ENCODE measurements at regions not wholly inside any gene's neighbourhood (a gene's known extent, or its start where the extent isn't known, plus 50 kb on each side); places are given as distances from the start of the nearest gene placed in this dataset.

DNA sequence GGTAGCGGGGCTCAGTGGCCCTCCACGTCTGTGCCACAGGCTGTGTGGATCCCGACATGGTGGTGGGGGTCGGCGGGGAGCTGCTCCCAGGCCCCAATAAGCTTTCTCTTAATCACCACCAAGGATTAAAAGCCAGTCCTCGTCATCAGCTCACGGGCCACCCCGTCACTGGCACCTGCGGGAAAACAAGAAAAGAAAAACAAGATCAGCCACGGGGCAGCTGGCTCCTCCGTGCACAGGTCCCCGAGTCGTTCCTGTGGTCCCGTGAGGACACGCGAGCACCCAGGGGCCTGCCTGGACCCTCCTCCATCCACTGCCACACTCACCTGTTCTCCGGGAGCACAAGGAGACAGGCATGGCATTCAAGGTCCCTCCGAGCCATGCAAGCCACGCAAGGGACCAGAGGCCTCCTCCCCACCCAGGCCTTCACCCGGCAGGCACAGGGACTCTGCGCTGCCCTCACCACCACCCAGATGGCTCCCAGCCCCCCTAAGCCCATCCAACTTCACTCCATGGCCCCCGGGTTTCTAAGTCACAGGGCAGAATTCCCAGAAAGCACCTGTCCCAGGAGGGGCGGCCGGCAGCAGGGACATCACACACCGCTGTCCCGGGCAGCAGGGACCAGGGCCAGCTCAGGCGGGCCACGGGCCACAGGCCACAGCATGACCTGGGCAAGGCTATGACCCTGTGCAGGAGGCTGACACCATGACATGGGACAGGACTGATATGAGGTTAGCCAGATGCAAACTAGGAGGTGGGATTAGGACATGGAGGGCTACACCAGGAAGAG, 72.0 kb downstream of the NCOR2 start (continued):
- TF ChIP-seq, protein P1, sequence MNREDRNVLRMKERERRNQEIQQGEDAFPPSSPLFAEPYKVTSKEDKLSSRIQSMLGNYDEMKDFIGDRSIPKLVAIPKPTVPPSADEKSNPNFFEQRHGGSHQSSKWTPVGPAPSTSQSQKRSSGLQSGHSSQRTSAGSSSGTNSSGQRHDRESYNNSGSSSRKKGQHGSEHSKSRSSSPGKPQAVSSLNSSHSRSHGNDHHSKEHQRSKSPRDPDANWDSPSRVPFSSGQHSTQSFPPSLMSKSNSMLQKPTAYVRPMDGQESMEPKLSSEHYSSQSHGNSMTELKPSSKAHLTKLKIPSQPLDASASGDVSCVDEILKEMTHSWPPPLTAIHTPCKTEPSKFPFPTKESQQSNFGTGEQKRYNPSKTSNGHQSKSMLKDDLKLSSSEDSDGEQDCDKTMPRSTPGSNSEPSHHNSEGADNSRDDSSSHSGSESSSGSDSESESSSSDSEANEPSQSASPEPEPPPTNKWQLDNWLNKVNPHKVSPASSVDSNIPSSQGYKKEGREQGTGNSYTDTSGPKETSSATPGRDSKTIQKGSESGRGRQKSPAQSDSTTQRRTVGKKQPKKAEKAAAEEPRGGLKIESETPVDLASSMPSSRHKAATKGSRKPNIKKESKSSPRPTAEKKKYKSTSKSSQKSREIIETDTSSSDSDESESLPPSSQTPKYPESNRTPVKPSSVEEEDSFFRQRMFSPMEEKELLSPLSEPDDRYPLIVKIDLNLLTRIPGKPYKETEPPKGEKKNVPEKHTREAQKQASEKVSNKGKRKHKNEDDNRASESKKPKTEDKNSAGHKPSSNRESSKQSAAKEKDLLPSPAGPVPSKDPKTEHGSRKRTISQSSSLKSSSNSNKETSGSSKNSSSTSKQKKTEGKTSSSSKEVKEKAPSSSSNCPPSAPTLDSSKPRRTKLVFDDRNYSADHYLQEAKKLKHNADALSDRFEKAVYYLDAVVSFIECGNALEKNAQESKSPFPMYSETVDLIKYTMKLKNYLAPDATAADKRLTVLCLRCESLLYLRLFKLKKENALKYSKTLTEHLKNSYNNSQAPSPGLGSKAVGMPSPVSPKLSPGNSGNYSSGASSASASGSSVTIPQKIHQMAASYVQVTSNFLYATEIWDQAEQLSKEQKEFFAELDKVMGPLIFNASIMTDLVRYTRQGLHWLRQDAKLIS (CRISPR knock-in tag; IDR thresholded peaks at IDR 0.05; ENCODE audit: borderline replicate concordance), result no peak
- TF ChIP-seq FOXK1 (CRISPR knock-in tag; IDR thresholded peaks at IDR 0.05) (no peak), ZNF219 (CRISPR knock-in tag; IDR thresholded peaks at IDR 0.05; ENCODE audit: borderline replicate concordance) (no peak), ATF1 (CRISPR knock-in tag; IDR thresholded peaks at IDR 0.05) (no peak), MYBL2 (CRISPR knock-in tag; IDR thresholded peaks at IDR 0.05) (no peak), RELA (CRISPR knock-in tag; IDR thresholded peaks at IDR 0.05; ENCODE audit: borderline replicate concordance) (no peak), TEAD4 (CRISPR knock-in tag; IDR thresholded peaks at IDR 0.05) (no peak), ETV6 (CRISPR knock-in tag; IDR thresholded peaks at IDR 0.05) (no peak), TCF7 (CRISPR knock-in tag; IDR thresholded peaks at IDR 0.05; ENCODE audit: low read depth) (no peak), KAT7 (CRISPR knock-in tag; IDR thresholded peaks at IDR 0.05; ENCODE audit: borderline replicate concordance) (no peak)
- TF ChIP-seq, protein P2, sequence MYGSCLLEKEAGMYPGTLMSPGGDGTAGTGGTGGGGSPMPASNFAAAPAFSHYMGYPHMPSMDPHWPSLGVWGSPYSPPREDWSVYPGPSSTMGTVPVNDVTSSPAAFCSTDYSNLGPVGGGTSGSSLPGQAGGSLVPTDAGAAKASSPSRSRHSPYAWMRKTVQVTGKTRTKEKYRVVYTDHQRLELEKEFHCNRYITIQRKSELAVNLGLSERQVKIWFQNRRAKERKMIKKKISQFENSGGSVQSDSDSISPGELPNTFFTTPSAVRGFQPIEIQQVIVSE (CRISPR knock-in tag; IDR thresholded peaks at IDR 0.05; ENCODE audit: borderline replicate concordance), result no peak
- TF ChIP-seq, protein P3, sequence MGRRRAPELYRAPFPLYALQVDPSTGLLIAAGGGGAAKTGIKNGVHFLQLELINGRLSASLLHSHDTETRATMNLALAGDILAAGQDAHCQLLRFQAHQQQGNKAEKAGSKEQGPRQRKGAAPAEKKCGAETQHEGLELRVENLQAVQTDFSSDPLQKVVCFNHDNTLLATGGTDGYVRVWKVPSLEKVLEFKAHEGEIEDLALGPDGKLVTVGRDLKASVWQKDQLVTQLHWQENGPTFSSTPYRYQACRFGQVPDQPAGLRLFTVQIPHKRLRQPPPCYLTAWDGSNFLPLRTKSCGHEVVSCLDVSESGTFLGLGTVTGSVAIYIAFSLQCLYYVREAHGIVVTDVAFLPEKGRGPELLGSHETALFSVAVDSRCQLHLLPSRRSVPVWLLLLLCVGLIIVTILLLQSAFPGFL (CRISPR knock-in tag; IDR thresholded peaks at IDR 0.05; ENCODE audit: borderline replicate concordance), result no peak
- TF ChIP-seq, protein P4, sequence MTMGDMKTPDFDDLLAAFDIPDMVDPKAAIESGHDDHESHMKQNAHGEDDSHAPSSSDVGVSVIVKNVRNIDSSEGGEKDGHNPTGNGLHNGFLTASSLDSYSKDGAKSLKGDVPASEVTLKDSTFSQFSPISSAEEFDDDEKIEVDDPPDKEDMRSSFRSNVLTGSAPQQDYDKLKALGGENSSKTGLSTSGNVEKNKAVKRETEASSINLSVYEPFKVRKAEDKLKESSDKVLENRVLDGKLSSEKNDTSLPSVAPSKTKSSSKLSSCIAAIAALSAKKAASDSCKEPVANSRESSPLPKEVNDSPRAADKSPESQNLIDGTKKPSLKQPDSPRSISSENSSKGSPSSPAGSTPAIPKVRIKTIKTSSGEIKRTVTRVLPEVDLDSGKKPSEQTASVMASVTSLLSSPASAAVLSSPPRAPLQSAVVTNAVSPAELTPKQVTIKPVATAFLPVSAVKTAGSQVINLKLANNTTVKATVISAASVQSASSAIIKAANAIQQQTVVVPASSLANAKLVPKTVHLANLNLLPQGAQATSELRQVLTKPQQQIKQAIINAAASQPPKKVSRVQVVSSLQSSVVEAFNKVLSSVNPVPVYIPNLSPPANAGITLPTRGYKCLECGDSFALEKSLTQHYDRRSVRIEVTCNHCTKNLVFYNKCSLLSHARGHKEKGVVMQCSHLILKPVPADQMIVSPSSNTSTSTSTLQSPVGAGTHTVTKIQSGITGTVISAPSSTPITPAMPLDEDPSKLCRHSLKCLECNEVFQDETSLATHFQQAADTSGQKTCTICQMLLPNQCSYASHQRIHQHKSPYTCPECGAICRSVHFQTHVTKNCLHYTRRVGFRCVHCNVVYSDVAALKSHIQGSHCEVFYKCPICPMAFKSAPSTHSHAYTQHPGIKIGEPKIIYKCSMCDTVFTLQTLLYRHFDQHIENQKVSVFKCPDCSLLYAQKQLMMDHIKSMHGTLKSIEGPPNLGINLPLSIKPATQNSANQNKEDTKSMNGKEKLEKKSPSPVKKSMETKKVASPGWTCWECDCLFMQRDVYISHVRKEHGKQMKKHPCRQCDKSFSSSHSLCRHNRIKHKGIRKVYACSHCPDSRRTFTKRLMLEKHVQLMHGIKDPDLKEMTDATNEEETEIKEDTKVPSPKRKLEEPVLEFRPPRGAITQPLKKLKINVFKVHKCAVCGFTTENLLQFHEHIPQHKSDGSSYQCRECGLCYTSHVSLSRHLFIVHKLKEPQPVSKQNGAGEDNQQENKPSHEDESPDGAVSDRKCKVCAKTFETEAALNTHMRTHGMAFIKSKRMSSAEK (CRISPR knock-in tag; IDR thresholded peaks at IDR 0.05; ENCODE audit: borderline replicate concordance), result no peak
- TF ChIP-seq, protein P5, sequence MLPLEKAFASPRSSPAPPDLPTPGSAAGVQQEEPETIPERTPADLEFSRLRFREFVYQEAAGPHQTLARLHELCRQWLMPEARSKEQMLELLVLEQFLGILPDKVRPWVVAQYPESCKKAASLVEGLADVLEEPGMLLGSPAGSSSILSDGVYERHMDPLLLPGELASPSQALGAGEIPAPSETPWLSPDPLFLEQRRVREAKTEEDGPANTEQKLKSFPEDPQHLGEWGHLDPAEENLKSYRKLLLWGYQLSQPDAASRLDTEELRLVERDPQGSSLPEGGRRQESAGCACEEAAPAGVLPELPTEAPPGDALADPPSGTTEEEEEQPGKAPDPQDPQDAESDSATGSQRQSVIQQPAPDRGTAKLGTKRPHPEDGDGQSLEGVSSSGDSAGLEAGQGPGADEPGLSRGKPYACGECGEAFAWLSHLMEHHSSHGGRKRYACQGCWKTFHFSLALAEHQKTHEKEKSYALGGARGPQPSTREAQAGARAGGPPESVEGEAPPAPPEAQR (CRISPR knock-in tag; IDR thresholded peaks at IDR 0.05), result no peak

DNA sequence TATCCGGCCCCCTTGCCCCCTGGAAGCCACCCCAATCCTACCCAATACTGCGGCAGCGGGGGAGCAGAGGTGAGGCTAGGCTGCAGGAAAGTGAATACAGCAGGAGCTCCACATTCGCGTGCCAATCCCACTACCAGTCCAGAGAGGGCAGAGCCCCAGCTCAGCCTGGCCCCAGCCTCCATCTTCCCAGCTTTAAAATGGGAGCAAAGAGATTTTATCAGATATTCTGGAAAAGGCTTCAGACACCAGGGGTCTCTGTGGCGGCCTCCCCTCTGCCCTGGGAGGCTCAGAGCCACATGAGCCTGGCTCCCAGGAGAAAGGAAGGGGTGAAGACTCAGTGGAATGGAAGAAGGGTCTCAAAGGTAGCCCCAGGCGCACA, 72.7 kb downstream of the NCOR2 start:
- Mint-ChIP-seq H3K36me3 (peaks cover 7% of the 10 kb centered on the region; the same call in 1 of the 2 replicates), H3K4me3 (no peak overlapping the region), H3K9me3 (no peaks in the 10 kb centered on the region), H3K4me1 (peaks cover 27% of the 10 kb centered on the region), H3K27me3 (ENCODE audit: low read depth) (no peaks in the 10 kb centered on the region), H3K27ac (no peak overlapping the region)
- ChIA-PET CTCF (no interaction called here), POLR2A (no interaction called here)
- ATAC-seq, result no peak
- DNase-seq (ENCODE audit: low spot score), result no peak
- TF ChIP-seq, protein P6, sequence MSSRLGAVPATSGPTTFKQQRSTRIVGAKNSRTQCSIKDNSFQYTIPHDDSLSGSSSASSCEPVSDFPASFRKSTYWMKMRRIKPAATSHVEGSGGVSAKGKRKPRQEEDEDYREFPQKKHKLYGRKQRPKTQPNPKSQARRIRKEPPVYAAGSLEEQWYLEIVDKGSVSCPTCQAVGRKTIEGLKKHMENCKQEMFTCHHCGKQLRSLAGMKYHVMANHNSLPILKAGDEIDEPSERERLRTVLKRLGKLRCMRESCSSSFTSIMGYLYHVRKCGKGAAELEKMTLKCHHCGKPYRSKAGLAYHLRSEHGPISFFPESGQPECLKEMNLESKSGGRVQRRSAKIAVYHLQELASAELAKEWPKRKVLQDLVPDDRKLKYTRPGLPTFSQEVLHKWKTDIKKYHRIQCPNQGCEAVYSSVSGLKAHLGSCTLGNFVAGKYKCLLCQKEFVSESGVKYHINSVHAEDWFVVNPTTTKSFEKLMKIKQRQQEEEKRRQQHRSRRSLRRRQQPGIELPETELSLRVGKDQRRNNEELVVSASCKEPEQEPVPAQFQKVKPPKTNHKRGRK (CRISPR knock-in tag; IDR thresholded peaks at IDR 0.05; ENCODE audit: borderline replicate concordance), result no peak
- TF ChIP-seq SMAD4 (CRISPR knock-in tag; IDR thresholded peaks at IDR 0.05), result no peak
- TF ChIP-seq, protein P7, sequence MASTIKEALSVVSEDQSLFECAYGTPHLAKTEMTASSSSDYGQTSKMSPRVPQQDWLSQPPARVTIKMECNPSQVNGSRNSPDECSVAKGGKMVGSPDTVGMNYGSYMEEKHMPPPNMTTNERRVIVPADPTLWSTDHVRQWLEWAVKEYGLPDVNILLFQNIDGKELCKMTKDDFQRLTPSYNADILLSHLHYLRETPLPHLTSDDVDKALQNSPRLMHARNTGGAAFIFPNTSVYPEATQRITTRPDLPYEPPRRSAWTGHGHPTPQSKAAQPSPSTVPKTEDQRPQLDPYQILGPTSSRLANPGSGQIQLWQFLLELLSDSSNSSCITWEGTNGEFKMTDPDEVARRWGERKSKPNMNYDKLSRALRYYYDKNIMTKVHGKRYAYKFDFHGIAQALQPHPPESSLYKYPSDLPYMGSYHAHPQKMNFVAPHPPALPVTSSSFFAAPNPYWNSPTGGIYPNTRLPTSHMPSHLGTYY (CRISPR knock-in tag; IDR thresholded peaks at IDR 0.05), result no peak
- TF ChIP-seq TEAD4 (CRISPR knock-in tag; IDR thresholded peaks at IDR 0.05), result no peak
- no peak for TF ChIP-seq TP53 (CRISPR knock-in tag; IDR thresholded peaks at IDR 0.05)
- TF ChIP-seq ELF4 (CRISPR knock-in tag; IDR thresholded peaks at IDR 0.05; ENCODE audit: low read depth), result no peak

All from WTC11 (cell line).